HCT116 (cell line): ENCODE measurements at regions not wholly inside any gene's neighbourhood (a gene's known extent, or its start where the extent isn't known, plus 50 kb on each side); places are given as distances from the start of the nearest gene placed in this dataset.
A peak's percentile ranks its signal among the peaks of the same experiment; 100 is the strongest.

Source experiments
- ATAC-seq: fragments of 200-7000 bp; cut with Tn5 transposase; 2 replicates; pipeline ENCODE4 v1.9.1; 2020; ENCODE audit warnings: mild to moderate bottlenecking, moderate library complexity
- BruUV-seq: library from RNA; stranded (reverse); fragments of 400-500 nt; replicated peaks from 2 replicates; lab custom pipeline; 2021; lab: Mats Ljungman, UMichigan
- CTCF ChIA-PET: fragments of 300-600 bp; sonication (Branson Sonifier 250); formaldehyde crosslinking; loops from one replicate; lab custom pipeline; 2021; ENCODE audit warnings: antibody characterized with exemption; lab: Charles Lee
- POLR2A ChIA-PET: fragments of 300-600, 350-600 bp; sonication (Branson Sonifier 250); formaldehyde crosslinking; loops from one replicate; lab custom pipeline; 2021; ENCODE audit warnings: antibody characterized with exemption; lab: Charles Lee
- RAD21 ChIA-PET, 2 experiments: fragments of 300-600 bp; sonication (Branson Sonifier 250); formaldehyde crosslinking; loops; one replicate each; lab custom pipeline; 2023; ENCODE audit warnings: low total read pairs in 2 of 2; ENCODE audit not compliant: uncharacterized antibody in 2 of 2, unreplicated experiment in 2 of 2, low non-redundant PET in 1 of 2; lab: Charles Lee
- DNase-seq: peaks from one replicate; pipeline ENCODE4 v3.0.0-alpha.2; 2010; ENCODE audit warnings: low read depth, low spot score
- H2AFZ ChIP-seq: fragments of 200-600 bp; shearing (Covaris generic), sonication (generic); 2 replicates; pipeline ENCODE4 v1.6.1; 2017; ENCODE audit warnings: low read depth, mixed run types, mixed read lengths, antibody characterized with exemption, low read length; ENCODE audit not compliant: poor library complexity, severe bottlenecking
- H3K27ac ChIP-seq: 2 replicates; pipeline ENCODE4 v1.5.1; 2012; ENCODE audit warnings: low read depth, low read length
- H3K27me3 ChIP-seq: fragments of 200-600 bp; sonication (generic); 2 replicates; pipeline ENCODE4 v1.6.1; 2016; ENCODE audit warnings: mixed run types, low read length, mixed read lengths; ENCODE audit not compliant: insufficient read depth
- H3K36me3 ChIP-seq, 2 experiments: fragments of 200-500 bp in 1 of 2; fragments of 200-600 bp in 1 of 2; sonication (Bioruptor generic) in 1 of 2; sonication (generic) in 1 of 2; 2 replicates each; pipeline versions ENCODE4 v1.5.1 to v1.6.1; 2014 to 2016; ENCODE audit warnings: low read length in 2 of 2, inconsistent platforms in 1 of 2, mixed read lengths in 1 of 2, mixed run types in 1 of 2; ENCODE audit not compliant: insufficient read depth in 2 of 2, control insufficient read depth in 1 of 2
- H3K4me1 ChIP-seq, 2 experiments: fragments of 200-600 bp in 1 of 2; sonication (generic) in 1 of 2; 2 replicates each; pipeline versions ENCODE4 v1.5.1 to v1.6.1; 2012 to 2017; ENCODE audit warnings: low read length in 2 of 2, inconsistent platforms in 1 of 2, mild to moderate bottlenecking in 1 of 2, mixed read lengths in 1 of 2, mixed run types in 1 of 2, moderate library complexity in 1 of 2; ENCODE audit not compliant: insufficient read depth in 2 of 2, control insufficient read depth in 1 of 2
- H3K4me2 ChIP-seq: fragments of 200-600 bp; sonication (generic); 2 replicates; pipeline ENCODE4 v1.6.1; 2017; ENCODE audit warnings: mixed run types, low read length, mixed read lengths
- H3K4me3 ChIP-seq, 2 experiments: fragments of 200-600 bp in 1 of 2; sonication (generic) in 1 of 2; replicated peaks in 1 of 2; 2 replicates each; pipeline ENCODE4 v1.5.1; 2011 to 2016; ENCODE audit warnings: low read length in 2 of 2, control low read depth in 1 of 2, low read depth in 1 of 2, mild to moderate bottlenecking in 1 of 2, mixed read lengths in 1 of 2, mixed run types in 1 of 2
- H3K79me2 ChIP-seq: fragments of 200-600 bp; sonication (generic); 2 replicates; pipeline ENCODE4 v1.6.1; 2017; ENCODE audit warnings: mild to moderate bottlenecking, mixed run types, low read length, moderate library complexity, mixed read lengths; ENCODE audit not compliant: insufficient read depth
- H3K9ac ChIP-seq: fragments of 200-600 bp; sonication (generic); 2 replicates; pipeline ENCODE4 v1.6.1; 2016; ENCODE audit warnings: low read length, mixed read lengths
- H3K9me2 ChIP-seq: fragments of 200-600 bp; sonication (generic), shearing (Covaris generic); 2 replicates; pipeline ENCODE4 v1.6.1; 2017; ENCODE audit warnings: mixed run types, mild to moderate bottlenecking, moderate library complexity; ENCODE audit not compliant: insufficient read depth
- H3K9me3 ChIP-seq, 2 experiments: fragments of 200-500 bp in 1 of 2; fragments of 200-600 bp in 1 of 2; sonication (Bioruptor generic) in 1 of 2; sonication (generic) in 1 of 2; 2 replicates each; pipeline ENCODE4 v1.6.1; 2014 to 2017; ENCODE audit warnings: low read length in 2 of 2, mixed read lengths in 2 of 2, inconsistent platforms in 1 of 2, low read depth in 1 of 2, mild to moderate bottlenecking in 1 of 2, mixed run types in 1 of 2, moderate library complexity in 1 of 2; ENCODE audit not compliant: control insufficient read depth in 1 of 2, insufficient read depth in 1 of 2
- H4K20me1 ChIP-seq: fragments of 200-600 bp; sonication (generic), shearing (Covaris generic); 2 replicates; pipeline ENCODE4 v1.6.1; 2017; ENCODE audit warnings: mixed run types, mild to moderate bottlenecking, moderate library complexity; ENCODE audit not compliant: insufficient read depth
- CEBPB ChIP-seq: IDR thresholded peaks from 2 replicates; pipeline ENCODE4 v1.6.1; 2012; ENCODE audit warnings: low read depth
- EZH2 ChIP-seq: fragments of 200-600 bp; sonication (generic); IDR thresholded peaks from 2 replicates; pipeline ENCODE4 v1.6.1; 2017; ENCODE audit warnings: antibody characterized with exemption, mixed run types
- EZH2phosphoT487 ChIP-seq: fragments of 200-600 bp; IDR thresholded peaks from 2 replicates; pipeline ENCODE4 v1.6.1; 2018; ENCODE audit warnings: antibody characterized with exemption, borderline replicate concordance
- FOSL1 ChIP-seq: IDR thresholded peaks from 2 replicates; pipeline ENCODE4 v1.6.1; 2012; ENCODE audit warnings: low read depth
- JUND ChIP-seq: IDR thresholded peaks from 2 replicates; pipeline ENCODE4 v1.6.1; 2012
- RAD21 ChIP-seq: IDR thresholded peaks from 2 replicates; pipeline ENCODE4 v1.6.1; 2012; ENCODE audit warnings: low read depth, mild to moderate bottlenecking
- SRF ChIP-seq: IDR thresholded peaks from 2 replicates; pipeline ENCODE4 v1.6.1; 2012; ENCODE audit warnings: low read depth
- YY1 ChIP-seq: IDR thresholded peaks from 2 replicates; pipeline ENCODE4 v1.6.1; 2011; ENCODE audit warnings: low read length, low read depth, moderate library complexity, mild to moderate bottlenecking; ENCODE audit not compliant: insufficient replicate concordance; ENCODE audit errors: extremely low read depth
- intact Hi-C: fragments of 100-400 bp; cut with micrococcal nuclease; formaldehyde crosslinking; loops from 2 replicates; pipeline ENCODE4 v1.10.0; 2022

GRCh38 chr1:93753791-93754763, 72.4 kb upstream of the BCAR3 start:
- ChIA-PET CTCF (interaction anchor here (1.3 kb wide), 2 partner anchors 123 to 125 kb away, joined by 4 read pairs; no protein-coding TSS in a partner anchor), RAD21 (no interaction called here)
- Histone ChIP-seq H3K4me1 (peaks cover 16 to 63% of the 10 kb centered on the region in 2 experiments), H3K9me2 (no peaks in the 10 kb centered on the region), H2AFZ (no peak overlapping the region)
- intact Hi-C loops: loop anchor here (2.0 kb wide), 1 partner anchor 21 kb away; no protein-coding TSS in a partner anchor
- TF ChIP-seq YY1 (no peak), SRF (no peak), RAD21 (no peak), EZH2phosphoT487 (no peak), JUND (no peak), EZH2 (no peak), FOSL1 (peak; percentile 19; the same call in 1 of the 2 replicates), CEBPB (no peak)
- TF ChIP-seq, all 23 proteins: peak for 1
- H3K27me3 ChIP-seq: no peaks in the 10 kb centered on the region
- H3K9me3 ChIP-seq: no peaks in the 10 kb centered on the region
- no peak overlapping the region for H3K9ac ChIP-seq
- no peaks in the 10 kb centered on the region for H3K36me3 ChIP-seq
- DNase-seq: no peak
- BruUV-seq: no TSS peak
- ATAC-seq: peak; percentile 75
- H3K4me3 ChIP-seq: no peak overlapping the region
- H3K79me2 ChIP-seq: no peaks in the 10 kb centered on the region
- no peak overlapping the region for H3K27ac ChIP-seq
- no peaks in the 10 kb centered on the region for H4K20me1 ChIP-seq
- peak overlapping the region; percentile 10; the same call in 1 of the 2 replicates for H3K4me2 ChIP-seq
- POLR2A ChIA-PET: interaction anchor here (1.2 to 1.4 kb wide), 2 partner anchors 13 to 21 kb away, joined by 4 to 7 read pairs; no protein-coding TSS in a partner anchor
